GM21723 (cell line): ENCODE measurements at regions not wholly inside any gene's neighbourhood (a gene's known extent, or its start where the extent isn't known, plus 50 kb on each side); places are given as distances from the start of the nearest gene placed in this dataset.

Source experiments
- ATAC-seq: cut with Tn5 transposase; IDR thresholded peaks from one replicate; pipeline ENCODE4 v1.9.1; 2021; ENCODE audit warnings: mild to moderate bottlenecking, moderate library complexity; ENCODE audit not compliant: unreplicated experiment

DNA sequence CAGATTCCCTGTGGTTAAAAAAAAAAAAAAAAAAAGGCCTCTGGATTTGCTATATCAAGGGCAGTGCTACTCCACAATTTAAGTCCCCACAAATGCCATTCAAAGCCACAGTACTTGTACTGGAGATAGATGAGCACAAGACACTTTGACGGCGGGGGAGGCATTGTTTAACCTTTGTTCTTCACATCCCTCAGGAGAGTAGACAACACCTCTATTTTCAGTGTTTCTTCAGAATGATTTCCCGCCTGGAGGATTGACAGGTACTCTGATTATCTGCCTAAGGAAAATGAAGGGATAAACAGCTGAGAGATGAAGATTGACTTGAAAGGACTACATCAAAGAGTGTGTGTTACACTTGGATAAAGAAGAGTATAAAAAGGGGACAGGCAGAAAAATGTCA, 58.7 kb downstream of the OTOL1 start:
- ATAC-seq = no peak

DNA sequence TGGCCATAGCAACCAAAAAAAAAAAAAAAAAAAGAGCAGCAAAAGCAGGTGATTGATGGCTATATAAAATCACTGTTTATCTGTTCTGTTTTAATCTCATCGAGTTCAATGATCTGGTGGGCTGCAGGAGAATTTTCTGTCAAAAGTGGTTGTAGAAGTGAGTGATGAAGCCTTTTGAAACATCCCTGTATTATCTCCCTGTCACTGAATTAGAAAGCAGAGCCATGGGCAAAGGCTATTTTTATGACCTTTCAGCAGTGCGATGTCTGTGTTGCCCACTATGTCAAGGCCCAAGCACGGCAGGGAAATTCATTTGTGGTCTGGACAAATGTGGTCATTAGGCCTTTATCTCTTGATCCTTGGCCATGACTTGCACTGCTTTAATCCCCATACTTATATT, 59.9 kb downstream of the OTOL1 start:
- ATAC-seq = no peak

DNA sequence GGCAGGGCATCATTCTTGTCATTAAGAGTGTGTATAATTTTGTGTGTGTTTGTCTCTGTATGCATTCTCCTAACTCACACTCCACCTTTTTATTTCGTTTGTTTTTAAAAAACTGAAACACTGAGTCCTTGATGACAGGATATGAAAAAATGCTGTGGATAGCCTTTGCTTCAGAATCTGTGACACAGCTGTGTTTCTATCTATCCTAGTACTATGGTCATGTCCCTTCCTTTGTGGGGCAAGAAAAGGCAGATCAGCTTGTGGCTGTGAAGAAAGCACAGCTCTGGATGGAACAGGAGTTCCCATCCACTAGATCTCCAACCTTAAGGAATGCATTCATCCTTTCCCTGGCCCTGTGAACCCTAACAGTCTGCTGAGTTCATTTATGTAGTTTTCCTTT, 60.3 kb downstream of the OTOL1 start:
- no peak for ATAC-seq

DNA sequence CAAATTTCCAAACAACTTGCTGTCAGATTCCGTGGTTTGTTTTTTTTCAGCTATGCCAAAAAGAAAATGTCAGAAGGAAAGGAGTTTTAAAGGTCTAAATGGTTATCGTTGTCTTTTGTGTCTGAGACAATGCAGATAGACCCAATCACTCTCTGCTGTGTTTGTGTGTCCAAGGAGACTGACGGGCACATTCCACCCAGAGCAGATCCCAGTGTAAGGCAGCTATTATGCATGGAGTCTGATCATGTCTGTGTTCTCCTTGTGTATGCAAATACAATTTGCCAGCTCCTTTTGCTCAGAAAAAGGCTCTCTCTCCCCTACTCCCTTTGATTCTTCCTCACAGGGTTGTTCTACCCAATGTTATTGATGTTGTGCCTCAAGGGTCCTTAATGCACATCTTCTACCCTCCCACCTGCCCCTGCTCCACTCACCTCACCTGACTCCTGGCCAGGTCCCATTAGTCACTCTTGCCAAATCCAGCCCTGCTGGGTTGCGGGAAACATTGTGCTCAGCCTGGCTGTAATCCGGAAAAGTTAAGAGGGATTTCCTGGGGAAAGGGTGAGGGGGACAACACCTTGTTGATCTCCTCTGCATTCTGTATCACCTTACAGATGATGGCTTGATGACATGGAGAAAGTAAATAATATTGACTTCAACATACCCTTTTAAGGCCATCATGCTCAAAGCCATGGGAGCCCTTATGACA, 61.0 kb downstream of the OTOL1 start:
- ATAC-seq = no peak

DNA sequence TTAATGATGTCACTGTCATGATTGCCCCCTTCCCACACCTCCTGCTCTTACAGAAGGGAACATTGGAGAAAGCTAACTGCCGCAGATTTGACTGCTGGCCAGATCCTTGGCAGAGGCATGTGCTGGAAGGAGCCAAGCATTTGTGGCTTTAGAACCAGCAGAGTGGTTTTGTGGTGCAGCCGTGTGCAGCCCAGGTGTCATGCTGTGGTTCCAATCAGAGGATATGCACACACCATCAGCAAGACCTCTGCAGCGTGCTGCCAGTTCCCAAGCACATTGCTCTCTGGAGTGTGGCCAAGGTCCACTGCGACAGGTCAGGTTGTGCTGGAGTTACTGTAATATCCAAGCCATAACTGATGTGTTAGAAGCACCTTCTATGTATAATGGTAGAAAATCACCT, 61.6 kb downstream of the OTOL1 start:
- no peak for ATAC-seq

DNA sequence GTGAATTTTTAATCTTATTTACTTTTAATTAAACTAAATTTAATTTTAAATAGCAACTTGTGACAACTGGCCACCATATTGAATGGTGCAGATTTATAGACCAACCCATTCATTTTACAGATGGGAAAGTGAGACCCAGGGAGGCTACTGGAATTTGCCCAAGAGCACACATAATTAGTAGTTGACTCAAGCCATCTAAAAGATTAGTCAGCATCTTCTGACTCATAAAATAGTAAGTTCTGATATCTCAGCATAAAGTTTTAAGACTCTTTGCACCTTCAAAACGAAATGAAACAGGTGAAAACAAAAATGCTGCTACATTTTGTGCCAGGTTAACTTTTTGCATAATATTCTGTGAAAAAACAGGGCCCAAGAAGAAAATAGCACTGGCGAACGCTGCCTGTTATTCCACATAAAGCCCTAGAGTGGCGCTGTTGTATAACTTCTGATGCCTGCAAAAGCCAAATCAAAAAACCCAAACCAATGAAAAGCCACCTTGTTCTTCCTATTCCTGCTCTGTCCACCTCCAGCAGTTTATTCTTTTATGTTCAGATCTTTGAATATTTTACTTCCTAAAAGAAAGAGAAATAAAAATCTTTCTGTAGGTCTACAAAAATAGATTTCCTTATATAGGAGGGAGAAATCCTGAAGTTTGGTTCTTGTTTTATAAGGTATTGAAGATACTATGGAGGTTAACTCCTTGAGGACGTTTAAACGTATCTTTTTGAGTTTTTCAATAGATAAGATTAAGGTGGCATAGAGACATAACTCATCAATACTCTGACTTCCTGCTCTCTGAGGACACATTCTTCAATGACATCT, 62.8 kb downstream of the OTOL1 start:
- ATAC-seq = peak; percentile 55

DNA sequence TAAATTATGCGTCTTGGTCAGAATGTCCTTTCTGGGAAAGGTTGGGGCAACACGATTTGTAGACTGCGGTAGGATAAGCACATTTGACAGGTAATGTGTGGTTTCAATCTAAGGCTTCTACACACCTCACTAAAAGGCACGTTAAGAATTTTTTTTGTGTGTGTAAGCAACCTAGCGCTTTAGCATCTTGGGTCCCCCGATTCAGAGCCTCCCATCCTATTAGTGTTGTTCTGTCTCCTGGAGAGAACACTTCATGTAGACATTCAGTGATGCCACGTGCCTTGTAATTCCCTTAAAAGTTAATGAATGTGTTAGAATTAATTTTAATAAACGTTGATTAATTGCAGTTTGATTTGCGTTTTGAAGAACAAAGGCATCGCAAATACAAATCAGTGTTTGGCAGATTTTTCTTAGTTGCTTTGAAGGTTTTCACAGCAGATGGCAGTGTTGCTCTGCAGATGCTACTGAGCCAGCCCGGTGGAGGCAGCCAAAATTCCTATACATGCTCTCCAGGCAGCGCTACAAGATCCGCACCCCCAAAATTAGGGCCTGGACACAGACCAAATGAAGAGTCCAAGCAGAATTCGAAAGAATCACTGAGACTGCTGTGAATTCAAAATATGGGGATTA, 63.5 kb downstream of the OTOL1 start:
- peak; percentile 50 for ATAC-seq

DNA sequence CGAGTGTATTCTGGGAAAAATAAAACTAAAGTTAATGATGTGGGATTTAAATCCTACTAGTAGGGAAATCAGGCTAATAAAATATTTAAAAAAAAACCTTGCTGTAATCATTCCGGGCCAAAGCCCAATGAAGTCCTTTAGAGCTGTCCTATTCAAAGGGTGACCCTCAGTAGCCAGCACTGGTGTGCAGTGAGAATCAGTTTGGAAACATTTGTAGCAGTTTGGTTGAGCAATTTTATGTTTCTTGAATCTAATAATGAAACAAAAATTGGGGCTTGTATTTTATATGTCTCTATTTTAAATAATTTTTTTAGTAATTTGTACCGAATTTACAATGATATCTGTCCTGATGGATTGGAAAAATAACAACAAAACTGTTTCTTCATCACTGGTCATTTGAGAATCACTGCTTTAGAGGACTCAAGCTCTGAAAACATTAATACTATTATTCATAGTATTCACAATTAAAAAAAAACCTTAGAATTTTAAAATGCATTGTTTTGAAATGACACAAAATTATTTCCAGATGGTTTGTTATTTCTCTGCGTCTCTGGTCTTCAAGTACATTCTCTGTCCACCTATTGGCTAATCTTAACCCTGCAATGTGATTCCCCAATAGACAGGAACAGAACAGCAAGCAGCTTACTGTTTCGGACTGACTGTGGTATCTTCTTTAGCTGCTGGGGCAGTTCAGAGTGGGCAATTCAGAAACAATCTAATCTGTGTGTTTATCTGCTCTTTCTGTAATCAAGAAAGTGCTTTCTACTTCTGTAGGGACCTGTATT, 71.2 kb downstream of the OTOL1 start:
- ATAC-seq = no peak

DNA sequence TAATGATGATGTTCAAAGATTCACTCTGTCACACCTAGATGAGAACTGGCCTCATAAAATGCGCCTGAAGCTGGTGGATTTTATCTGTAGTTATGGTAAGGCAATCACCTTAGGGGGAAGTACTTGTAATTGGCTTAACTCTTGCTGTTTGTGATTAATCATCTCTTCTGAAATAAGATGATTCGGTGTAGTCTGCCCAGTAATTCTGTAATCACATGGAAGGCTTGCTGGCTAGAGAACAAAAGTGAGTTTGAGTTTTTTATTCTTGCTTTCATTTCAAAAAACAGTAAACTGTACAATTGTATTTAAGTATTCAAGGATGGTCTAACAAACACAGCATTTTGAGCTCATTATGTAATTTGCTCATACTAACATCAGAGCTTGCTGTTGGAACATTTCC, 72.1 kb downstream of the OTOL1 start:
- ATAC-seq = no peak

DNA sequence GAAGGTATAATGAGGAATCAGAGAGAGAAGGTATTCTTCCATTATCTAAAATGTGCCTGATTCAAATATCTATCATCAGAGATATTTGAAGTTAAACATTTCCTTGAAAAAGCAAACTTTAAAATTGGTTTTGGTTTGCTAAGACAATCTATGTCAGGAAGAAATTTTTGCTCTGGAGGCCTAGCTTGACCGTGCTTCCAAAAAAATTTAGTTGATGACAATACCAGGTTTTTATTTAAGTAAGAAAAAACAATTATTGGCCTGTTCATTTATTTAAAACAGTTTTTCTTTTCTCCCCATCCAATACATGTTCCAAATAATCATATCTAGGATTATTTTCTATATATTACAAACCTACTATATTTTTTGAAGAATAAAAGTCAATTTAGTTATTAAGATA, 75.3 kb downstream of the OTOL1 start:
- no peak for ATAC-seq

DNA sequence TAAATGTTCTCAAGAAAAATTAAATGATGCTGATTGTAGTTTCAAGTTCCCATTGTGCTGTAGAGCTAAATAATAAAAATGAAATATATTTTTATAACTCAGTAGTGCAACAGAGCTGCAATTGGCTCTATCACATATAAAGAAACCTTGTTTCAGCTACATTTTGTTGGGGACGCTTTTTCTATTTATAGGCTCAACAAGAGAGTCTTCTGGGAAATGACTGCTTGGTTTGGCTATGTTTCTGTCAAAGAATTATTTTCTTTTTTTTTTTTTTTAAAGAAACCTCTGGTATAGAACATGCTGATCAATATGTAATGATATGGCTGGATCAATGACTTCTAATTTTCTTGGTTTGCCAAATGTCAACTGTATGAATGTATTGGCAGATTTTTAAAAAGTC, 76.5 kb downstream of the OTOL1 start:
- ATAC-seq = no peak

DNA sequence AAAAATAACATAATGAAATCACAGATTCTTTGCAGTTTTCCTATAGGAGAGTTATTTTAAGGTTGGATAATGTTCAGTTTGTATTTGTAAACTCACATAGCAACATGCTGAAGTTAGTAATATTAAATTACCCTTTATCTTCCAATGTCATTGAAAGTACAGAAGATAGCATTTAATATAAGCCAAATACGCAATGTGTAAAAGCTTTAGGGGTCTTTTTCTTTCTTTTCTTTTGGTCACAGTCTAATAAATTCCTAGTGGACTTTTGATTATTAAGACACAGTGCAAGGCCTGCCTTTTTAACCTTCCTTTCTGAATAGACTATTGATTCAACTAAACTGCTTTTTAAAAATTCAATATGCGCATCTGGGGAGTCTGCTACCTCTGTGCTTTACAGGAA, 79.3 kb downstream of the OTOL1 start:
- no peak for ATAC-seq

DNA sequence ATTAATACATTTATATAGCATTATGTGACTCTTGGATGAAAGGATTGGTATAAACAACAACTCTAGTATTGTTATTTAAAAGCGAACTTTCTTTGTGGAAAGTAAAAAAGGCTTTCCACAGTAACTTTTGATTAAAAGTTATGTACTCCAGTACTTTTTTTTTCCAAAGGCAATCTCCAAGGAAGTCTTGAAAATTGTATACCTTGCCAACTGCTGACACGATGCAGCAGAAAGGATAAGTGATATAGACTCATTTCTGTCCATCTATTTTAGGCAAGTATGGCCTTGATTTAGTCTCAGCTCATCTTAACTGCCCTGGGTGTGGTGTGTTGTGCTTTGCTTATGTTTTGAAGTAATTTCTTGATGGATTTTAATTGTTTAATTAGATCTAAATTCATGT, 79.7 kb downstream of the OTOL1 start:
- ATAC-seq = no peak

DNA sequence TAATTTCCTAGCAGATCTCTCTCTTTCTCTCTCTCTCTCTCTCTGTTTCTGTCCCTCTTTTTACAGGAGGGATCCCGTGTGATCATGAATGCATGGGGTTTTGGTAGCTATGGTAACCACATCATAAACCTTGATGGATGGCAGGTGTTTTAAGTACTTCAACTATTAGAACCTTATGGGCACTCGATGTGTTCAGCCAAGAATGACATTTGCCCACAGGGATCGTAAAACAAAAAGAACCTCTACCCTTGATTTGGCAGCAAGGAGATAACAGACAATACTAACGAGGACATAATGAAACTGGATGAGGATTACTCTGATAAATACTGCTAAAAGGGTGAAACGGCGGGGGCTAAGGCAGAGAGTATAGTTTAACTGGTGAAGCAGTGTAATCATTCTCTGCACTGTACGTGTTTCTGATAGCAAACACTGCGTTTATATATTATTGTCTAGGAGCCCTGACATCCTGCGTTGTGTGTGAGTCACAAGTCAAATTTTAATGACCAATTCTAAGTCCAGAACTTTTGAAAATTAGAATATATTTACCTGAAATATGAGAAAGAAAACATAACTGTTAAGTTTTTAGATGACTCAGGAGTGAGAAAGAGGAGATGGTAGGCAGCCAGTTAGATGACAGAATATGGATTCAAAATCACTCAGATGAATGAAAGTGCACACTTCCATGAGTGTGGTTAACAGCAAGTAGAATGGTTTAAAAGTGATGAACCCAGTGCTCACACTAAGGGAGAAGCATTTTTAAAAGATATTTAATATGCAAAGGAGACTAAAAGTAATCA, 80.3 kb downstream of the OTOL1 start:
- no peak for ATAC-seq

DNA sequence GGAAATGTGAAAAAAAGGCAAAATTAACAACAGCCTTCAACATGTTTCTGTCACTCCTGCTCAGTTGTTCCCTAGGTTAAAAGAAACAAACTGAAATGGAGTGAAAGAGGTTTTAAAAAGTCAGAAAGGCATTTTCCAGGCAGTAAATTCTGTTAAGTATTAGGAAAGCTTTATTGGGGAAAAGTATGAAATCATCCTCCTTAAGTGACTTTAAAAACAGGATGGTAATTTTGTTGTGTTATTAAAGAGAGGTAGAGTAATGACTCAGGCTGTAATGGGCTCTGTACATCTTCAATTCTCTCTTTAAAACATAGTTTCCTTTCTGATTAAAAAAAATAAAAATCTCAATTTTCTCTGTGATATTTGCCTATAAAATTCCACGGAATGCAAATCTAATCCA, 81.1 kb downstream of the OTOL1 start:
- no peak for ATAC-seq

DNA sequence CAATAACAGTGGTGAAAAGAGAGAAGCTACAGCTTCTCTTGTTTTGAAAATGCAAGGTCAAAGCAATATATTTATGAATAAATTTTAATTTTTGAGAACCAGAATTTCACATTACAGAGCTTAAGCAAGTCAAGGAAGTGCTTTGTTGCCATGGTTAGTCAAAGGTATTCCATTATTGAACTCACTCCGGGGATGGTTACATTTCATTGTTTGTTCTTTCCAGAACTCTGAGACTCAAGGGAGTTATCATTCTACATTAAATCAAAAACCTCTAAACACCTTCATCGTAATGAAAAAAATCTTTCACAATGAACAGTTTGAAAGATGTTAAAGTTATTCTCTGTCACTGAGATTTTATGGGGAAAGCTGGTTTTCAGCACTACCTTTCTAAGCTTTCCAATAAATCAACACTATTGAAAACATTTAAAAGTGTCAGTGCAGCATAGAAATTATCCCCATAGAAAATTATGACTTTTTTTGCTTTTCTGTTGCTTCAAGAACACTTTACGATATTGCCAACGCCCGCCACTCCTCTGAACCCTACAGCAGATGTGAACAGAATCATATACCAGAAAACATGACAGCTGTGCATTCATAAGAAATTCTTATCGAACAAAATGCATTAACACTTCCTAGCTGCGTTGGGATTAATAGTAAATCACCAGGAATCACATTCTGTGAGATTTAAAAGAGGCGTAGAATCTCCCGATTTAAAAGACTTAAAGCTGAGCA, 83.0 kb downstream of the OTOL1 start:
- ATAC-seq = no peak

DNA sequence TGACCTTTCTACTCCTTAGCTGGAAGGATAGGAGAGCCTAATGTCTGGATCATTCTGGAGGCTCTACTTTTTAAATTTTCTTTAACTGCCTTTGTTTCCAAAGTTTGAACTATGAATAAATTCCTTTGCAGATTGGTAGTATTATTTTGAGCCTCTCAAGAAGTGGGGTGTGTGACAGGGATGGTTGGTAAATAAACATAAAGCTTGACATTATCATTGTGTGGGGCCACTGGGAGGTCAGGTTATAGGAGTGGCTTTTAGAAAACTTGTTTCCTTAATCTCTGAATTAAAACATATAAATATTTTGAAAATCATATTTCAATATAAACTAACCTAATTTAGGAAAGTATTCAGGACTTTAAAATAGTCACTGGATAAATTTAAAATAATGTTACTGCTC, 89.3 kb downstream of the OTOL1 start:
- ATAC-seq = no peak

DNA sequence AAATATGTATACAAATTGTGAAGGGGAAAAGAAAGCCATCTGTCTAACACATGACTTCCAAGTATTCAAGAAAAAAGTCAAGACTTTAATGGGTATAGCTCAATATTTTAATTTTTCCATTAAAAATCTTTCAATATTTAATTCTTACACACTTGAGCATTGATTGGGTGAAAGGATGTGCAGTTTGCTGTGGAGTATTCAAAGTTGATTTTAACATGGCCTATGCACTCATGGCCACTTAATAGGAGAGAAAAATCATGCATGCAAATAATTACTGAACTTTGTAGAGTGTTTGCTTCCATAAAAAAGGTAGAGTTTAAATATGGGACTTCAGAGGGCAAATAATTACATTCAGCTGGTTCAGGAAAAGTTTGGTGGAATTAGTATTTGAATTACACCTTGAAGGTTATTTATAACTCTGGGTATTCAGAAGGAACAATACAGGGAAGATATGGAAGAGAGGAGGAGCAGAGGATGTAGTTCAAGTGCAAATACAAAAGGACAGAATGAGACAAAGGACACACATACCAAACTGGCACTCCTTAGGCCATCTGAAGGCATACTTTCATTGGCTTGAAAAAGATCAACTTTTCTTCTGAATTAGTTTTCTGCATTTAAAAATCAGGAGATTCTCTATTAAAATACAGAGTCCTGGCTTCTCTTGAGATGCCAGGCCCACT, 90.1 kb downstream of the OTOL1 start:
- ATAC-seq = no peak

DNA sequence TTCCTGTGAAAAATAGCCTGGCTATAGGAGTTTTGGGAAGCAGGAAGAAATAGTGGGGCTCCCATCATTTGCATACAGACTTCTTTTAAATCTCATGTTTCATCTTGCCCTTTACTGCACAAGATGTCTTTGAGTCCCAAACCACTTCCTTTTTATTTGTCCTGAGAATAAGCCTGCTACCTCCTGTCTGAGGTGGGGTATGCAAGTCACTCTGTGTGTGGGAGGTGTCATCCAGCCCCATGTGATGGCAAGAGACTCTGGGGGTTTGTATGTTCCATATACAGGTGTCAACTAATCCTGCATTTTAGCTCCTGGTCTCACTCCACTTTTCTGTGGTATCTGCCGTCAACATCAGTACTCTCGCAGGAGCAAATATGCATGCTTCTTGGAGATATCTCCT, 102.0 kb downstream of the OTOL1 start:
- no peak for ATAC-seq
